GM12878 (cell line): ENCODE measurements at regions not wholly inside any gene's neighbourhood (a gene's known extent, or its start where the extent isn't known, plus 50 kb on each side); places are given as distances from the start of the nearest gene placed in this dataset.

ENCODE experiments used
- ATAC-seq: fragments of 200-7000 bp; cut with Tn5 transposase; 3 replicates; pipeline ENCODE4 v1.9.1; 2020; ENCODE audit warnings: mild to moderate bottlenecking, moderate library complexity
- BruUV-seq: library from RNA; stranded (reverse); fragments of 400-500 nt; replicated peaks from 2 replicates; lab custom pipeline; 2021; lab: Mats Ljungman, UMichigan
- CTCF ChIA-PET: fragments of 300-600 bp; sonication (Branson Sonifier 250); formaldehyde crosslinking; extraction: SDS; loops from one replicate; lab custom pipeline; 2021; ENCODE audit warnings: inconsistent platforms; lab: Yijun Ruan, JAX
- POLR2A ChIA-PET: fragments of 350-600 bp; formaldehyde crosslinking; extraction: SDS; loops from one replicate; lab custom pipeline; 2021; ENCODE audit warnings: inconsistent platforms; lab: Charles Lee
- RAD21 ChIA-PET: fragments of 300-600 bp; sonication (Branson Sonifier 250); formaldehyde crosslinking; loops from one replicate; lab custom pipeline; 2023; ENCODE audit warnings: antibody characterized with exemption; ENCODE audit not compliant: unreplicated experiment; lab: Charles Lee
- SMC1A ChIA-PET: fragments of 300-600 bp; sonication (Branson Sonifier 250); formaldehyde crosslinking; loops from one replicate; lab custom pipeline; 2023; ENCODE audit not compliant: unreplicated experiment, uncharacterized antibody; lab: Charles Lee
- DNase-seq: peaks from one replicate; pipeline ENCODE4 v3.0.0-alpha.2; 2011; ENCODE audit warnings: low read depth, low spot score
- FAIRE-seq: peaks from 3 replicates; lab custom pipeline; 2011; peaks lifted over from hg19 to GRCh38; lab: Jason Lieb, UNC
- H2AFZ ChIP-seq: 2 replicates; pipeline ENCODE4 v1.6.0; 2011; ENCODE audit warnings: low read depth, low read length, control low read depth; ENCODE audit not compliant: control insufficient read depth
- H3K27ac ChIP-seq: 2 replicates; pipeline ENCODE4 v1.5.1; 2011; ENCODE audit warnings: control low read depth; ENCODE audit not compliant: control insufficient read depth, insufficient read depth
- H3K27me3 ChIP-seq, 2 experiments: replicated peaks in 1 of 2; 2 replicates each; pipeline versions ENCODE4 v1.6.0 to v1.6.1; 2011; ENCODE audit warnings: low read length in 1 of 2; ENCODE audit not compliant: control insufficient read depth in 2 of 2, insufficient read depth in 2 of 2
- H3K36me3 ChIP-seq, 2 experiments: 2 replicates each; pipeline ENCODE4 v1.5.1; 2011; ENCODE audit warnings: low read length in 1 of 2; ENCODE audit not compliant: control insufficient read depth in 2 of 2, insufficient read depth in 2 of 2
- H3K4me1 ChIP-seq: 2 replicates; pipeline ENCODE4 v1.6.1; 2011; ENCODE audit warnings: mild to moderate bottlenecking, low read length, moderate library complexity, mixed read lengths; ENCODE audit not compliant: control insufficient read depth, insufficient read depth
- H3K4me2 ChIP-seq: 2 replicates; pipeline ENCODE4 v1.6.0; 2011; ENCODE audit warnings: control low read depth; ENCODE audit not compliant: control insufficient read depth, insufficient read depth
- H3K4me3 ChIP-seq: fragments of 200-600 bp; sonication (generic); 2 replicates; pipeline ENCODE4 v1.5.1; 2016
- H3K79me2 ChIP-seq: 2 replicates; pipeline ENCODE4 v1.6.0; 2011; ENCODE audit warnings: low read length; ENCODE audit not compliant: control insufficient read depth, insufficient read depth
- H3K9ac ChIP-seq: 2 replicates; pipeline ENCODE4 v1.8.0; 2011; ENCODE audit warnings: low read length, control low read depth, mixed read lengths; ENCODE audit not compliant: control insufficient read depth, insufficient read depth
- H3K9me3 ChIP-seq: replicated peaks from 3 replicates; pipeline ENCODE4 v1.5.1; 2011; ENCODE audit warnings: mild to moderate bottlenecking, low read length; ENCODE audit not compliant: control insufficient read depth, insufficient read depth
- H4K20me1 ChIP-seq: 2 replicates; pipeline ENCODE4 v1.6.0; 2011; ENCODE audit not compliant: control insufficient read depth, insufficient read depth
- ASH2L ChIP-seq: fragments of 300-600, 200-600 bp; sonication (generic); IDR thresholded peaks from 2 replicates; pipeline ENCODE4 v1.6.1; 2017; ENCODE audit warnings: low read depth, mild to moderate bottlenecking, borderline replicate concordance
- ATF7 ChIP-seq: fragments of 450-650 bp; IDR thresholded peaks from 2 replicates; pipeline ENCODE4 v1.6.1; 2016; ENCODE audit warnings: low read depth, mild to moderate bottlenecking
- CEBPB ChIP-seq, 2 experiments: fragments of 150-350 bp in 1 of 2; IDR thresholded peaks; 2 replicates each; pipeline ENCODE4 v1.6.1; 2012 to 2014; ENCODE audit warnings: low read depth in 2 of 2, low read length in 2 of 2, borderline replicate concordance in 1 of 2, inconsistent platforms in 1 of 2
- DPF2 ChIP-seq: fragments of 450-650 bp; IDR thresholded peaks from 2 replicates; pipeline ENCODE4 v1.6.1; 2017; ENCODE audit warnings: mild to moderate bottlenecking
- E2F8 ChIP-seq: fragments of 450-650 bp; IDR thresholded peaks from 2 replicates; pipeline ENCODE4 v1.6.1; 2018; ENCODE audit warnings: mild to moderate bottlenecking, low read depth, moderate library complexity; ENCODE audit not compliant: partially characterized antibody
- IRF3 ChIP-seq: fragments of 450-650 bp; IDR thresholded peaks from 2 replicates; pipeline ENCODE4 v1.6.1; 2014; ENCODE audit warnings: mild to moderate bottlenecking
- LARP7 ChIP-seq: fragments of 450-650 bp; IDR thresholded peaks from 2 replicates; pipeline ENCODE4 v1.6.1; 2017; ENCODE audit warnings: mild to moderate bottlenecking
- MEF2A ChIP-seq: IDR thresholded peaks from 2 replicates; pipeline ENCODE4 v1.6.1; 2011; ENCODE audit warnings: low read depth, mild to moderate bottlenecking, low read length, moderate library complexity; ENCODE audit not compliant: insufficient read depth
- NR2C2 ChIP-seq: IDR thresholded peaks from 2 replicates; pipeline ENCODE4 v1.6.1; 2011; ENCODE audit warnings: borderline replicate concordance, low read depth; ENCODE audit not compliant: control insufficient read depth, insufficient read length
- PBX3 ChIP-seq: IDR thresholded peaks from 2 replicates; pipeline ENCODE4 v1.6.1; 2011; ENCODE audit warnings: mild to moderate bottlenecking, low read depth, low read length, moderate library complexity; ENCODE audit not compliant: insufficient replicate concordance
- SREBF1 ChIP-seq: IDR thresholded peaks from 2 replicates; pipeline ENCODE4 v1.6.1; 2012; ENCODE audit warnings: mild to moderate bottlenecking, low read length
- WGBS: methylation state at CpG from one replicate; pipeline ENCODE4 v1.1.6; 2016; ENCODE audit warnings: low lambda C conversion rate; ENCODE audit not compliant: insufficient replicate concordance, insufficient coverage; ENCODE audit errors: missing lambda C conversion rate; 5-methylcytosine and 5-hydroxymethylcytosine counted together
- in situ Hi-C: fragments of 300-500 bp; cut with MboI; formaldehyde crosslinking; loops from 9 replicates; pipeline ENCODE4 v1.14.3; 2018; ENCODE audit warnings: mixed read lengths
- intact Hi-C: fragments of 100-400 bp; cut with micrococcal nuclease; formaldehyde crosslinking; loops from one replicate; pipeline ENCODE4 v1.14.2; 2022; ENCODE audit not compliant: unreplicated experiment

- no peak overlapping the region for H3K4me2 ChIP-seq
- in situ Hi-C loops = no loop called here
- RAD21 ChIA-PET = no interaction called here
- H2AFZ ChIP-seq = no peak overlapping the region
- no peaks in the 10 kb centered on the region for H3K79me2 ChIP-seq
- no peak overlapping the region for H3K27ac ChIP-seq
- TF ChIP-seq SREBF1 = no peak
- no peaks in the 10 kb centered on the region for H3K36me3 ChIP-seq
- H3K27me3 ChIP-seq = no peaks in the 10 kb centered on the region
- 30% methylated on average over 5 of the region's 5 CpGs for WGBS
- H4K20me1 ChIP-seq = no peaks in the 10 kb centered on the region
- no TSS peak for BruUV-seq
- ATAC-seq (no peak), DNase-seq (no peak), FAIRE-seq (no peak)
- CTCF ChIA-PET = no interaction called here
- no peaks in the 10 kb centered on the region for H3K4me1 ChIP-seq
- POLR2A ChIA-PET = no interaction called here
- intact Hi-C loops = no loop called here
- SMC1A ChIA-PET = no interaction called here
- no peak overlapping the region for H3K9ac ChIP-seq
- H3K4me3 ChIP-seq = no peak overlapping the region
- H3K9me3 ChIP-seq = no peaks in the 10 kb centered on the region
Measured at GRCh38 chr20:24063100-24063499, 74.5 kb upstream of the GGTLC1 start.

- DNase-seq (no peak), ATAC-seq (no peak), FAIRE-seq (no peak)
- intact Hi-C loops = no loop called here
- Histone ChIP-seq H3K4me1 (no peaks in the 10 kb centered on the region), H3K36me3 (no peaks in the 10 kb centered on the region), H3K27ac (no peak overlapping the region), H3K9me3 (no peaks in the 10 kb centered on the region), H3K4me2 (no peak overlapping the region), H4K20me1 (no peaks in the 10 kb centered on the region), H3K27me3 (no peaks in the 10 kb centered on the region), H2AFZ (no peak overlapping the region), H3K4me3 (no peak overlapping the region), H3K79me2 (no peaks in the 10 kb centered on the region), H3K9ac (no peak overlapping the region)
- ChIA-PET RAD21 (no interaction called here), CTCF (no interaction called here), SMC1A (no interaction called here), POLR2A (no interaction called here)
- no TSS peak for BruUV-seq
- WGBS = 35% methylated on average over 13 of the region's 13 CpGs
- in situ Hi-C loops = no loop called here
- TF ChIP-seq E2F8 (no peak), CEBPB (IDR thresholded peaks at IDR 0.05; ENCODE audit: borderline replicate concordance in 1 of 2, low read depth in 2 of 2, low read length in 2 of 2) (no peak), ATF7 (no peak), MEF2A (no peak), DPF2 (no peak), PBX3 (no peak), LARP7 (no peak), IRF3 (no peak), SREBF1 (no peak), NR2C2 (no peak), ASH2L (no peak)
Measured at GRCh38 chr20:24060851-24061590, 72.4 kb upstream of the GGTLC1 start.
